Epithelial cell of esophagus (primary cell): ENCODE measurements at regions not wholly inside any gene's neighbourhood (a gene's known extent, or its start where the extent isn't known, plus 50 kb on each side); places are given as distances from the start of the nearest gene placed in this dataset.

Source experiments
- DNase-seq: peaks from one replicate; pipeline ENCODE4 v3.0.0; 2010; ENCODE audit warnings: low read depth
- H3K4me3 ChIP-seq: 2 replicates; pipeline ENCODE4 v1.5.1; 2011; ENCODE audit warnings: mild to moderate bottlenecking, low read length, control low read depth
- TF ChIP-seq, protein P1 (sequence below): IDR thresholded peaks from 2 replicates; pipeline ENCODE4 v1.5.1; 2011; ENCODE audit warnings: low read depth, mild to moderate bottlenecking, low read length, control low read depth, inconsistent platforms; ENCODE audit not compliant: insufficient read depth; ENCODE audit errors: missing control alignments

DNA sequence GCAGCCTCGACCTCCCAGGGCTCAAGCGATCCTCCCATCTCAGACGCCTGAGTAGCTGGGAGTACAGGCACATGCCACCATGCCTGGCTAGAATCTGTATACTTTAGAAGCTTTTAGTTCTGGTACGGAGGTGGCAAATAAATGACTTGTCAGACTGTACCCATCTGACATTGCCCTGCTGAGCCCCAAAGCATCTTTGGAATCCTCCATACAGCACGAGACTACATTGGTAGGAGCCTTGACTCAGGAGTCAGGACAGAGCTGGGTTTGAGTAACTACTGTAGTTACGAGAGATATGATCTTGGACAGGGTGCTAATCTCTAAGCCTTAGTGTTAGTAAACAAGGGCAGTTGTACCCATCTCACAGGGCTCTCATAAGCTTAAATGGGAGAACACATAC is 67.8 kb upstream of the NPHP3 start:
- H3K4me3 ChIP-seq: no peak overlapping the region
- no peak for DNase-seq
- TF ChIP-seq, protein P1, sequence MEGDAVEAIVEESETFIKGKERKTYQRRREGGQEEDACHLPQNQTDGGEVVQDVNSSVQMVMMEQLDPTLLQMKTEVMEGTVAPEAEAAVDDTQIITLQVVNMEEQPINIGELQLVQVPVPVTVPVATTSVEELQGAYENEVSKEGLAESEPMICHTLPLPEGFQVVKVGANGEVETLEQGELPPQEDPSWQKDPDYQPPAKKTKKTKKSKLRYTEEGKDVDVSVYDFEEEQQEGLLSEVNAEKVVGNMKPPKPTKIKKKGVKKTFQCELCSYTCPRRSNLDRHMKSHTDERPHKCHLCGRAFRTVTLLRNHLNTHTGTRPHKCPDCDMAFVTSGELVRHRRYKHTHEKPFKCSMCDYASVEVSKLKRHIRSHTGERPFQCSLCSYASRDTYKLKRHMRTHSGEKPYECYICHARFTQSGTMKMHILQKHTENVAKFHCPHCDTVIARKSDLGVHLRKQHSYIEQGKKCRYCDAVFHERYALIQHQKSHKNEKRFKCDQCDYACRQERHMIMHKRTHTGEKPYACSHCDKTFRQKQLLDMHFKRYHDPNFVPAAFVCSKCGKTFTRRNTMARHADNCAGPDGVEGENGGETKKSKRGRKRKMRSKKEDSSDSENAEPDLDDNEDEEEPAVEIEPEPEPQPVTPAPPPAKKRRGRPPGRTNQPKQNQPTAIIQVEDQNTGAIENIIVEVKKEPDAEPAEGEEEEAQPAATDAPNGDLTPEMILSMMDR: no peak

DNA sequence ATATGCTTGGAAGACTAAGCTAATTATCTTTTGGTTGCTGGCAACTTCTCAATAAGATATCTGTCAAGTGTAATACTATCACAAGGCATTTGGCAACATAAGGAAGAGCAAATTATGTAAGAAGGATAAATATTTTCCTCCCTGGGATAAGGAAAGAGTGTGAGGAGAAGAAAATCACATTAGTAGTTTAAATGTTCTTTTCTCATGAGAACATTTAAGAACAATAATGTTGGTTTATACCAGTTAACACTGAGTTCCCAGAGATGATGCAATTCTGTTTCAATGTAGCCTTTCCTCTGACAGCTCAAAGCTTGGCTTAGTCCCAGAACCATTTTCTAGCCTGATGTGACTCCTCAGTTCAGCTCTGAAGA is 66.1 kb upstream of the NPHP3 start:
- no peak overlapping the region for H3K4me3 ChIP-seq
- TF ChIP-seq, protein P1: no peak
- peak; percentile 49 for DNase-seq

DNA sequence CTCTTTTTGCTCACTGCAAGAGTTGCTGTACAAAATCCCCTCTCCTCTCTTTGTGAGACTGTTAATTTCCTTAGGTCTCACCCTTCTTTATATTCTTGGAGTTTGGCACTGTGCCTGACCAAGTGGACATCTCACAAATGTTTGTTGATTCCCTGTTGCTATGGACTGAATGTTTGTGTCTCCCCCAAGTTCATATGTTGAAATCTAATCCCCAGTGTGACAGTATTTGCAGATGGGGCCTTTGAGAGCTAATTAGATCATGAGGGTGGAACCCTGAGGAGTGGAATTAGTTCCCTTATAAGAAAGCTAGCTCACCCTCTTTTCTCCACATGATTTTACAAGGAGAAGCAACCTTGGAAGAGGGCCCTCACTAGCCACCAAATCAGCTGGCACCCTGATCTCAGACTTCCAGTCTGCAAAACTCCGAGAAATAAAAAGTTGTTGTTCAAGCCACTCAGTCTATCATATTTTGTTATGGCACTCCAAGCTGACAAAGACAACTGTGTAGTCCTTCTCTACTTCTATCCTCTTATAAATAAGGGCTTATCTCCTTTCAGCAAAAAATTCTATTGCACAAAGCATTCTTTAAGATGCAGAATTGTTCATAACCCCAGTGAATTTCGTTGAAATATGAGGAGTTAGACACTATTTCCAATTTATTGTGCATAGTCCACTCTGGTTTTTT is 65.5 kb upstream of the NPHP3 start:
- TF ChIP-seq, protein P1: no peak
- DNase-seq: no peak

DNA sequence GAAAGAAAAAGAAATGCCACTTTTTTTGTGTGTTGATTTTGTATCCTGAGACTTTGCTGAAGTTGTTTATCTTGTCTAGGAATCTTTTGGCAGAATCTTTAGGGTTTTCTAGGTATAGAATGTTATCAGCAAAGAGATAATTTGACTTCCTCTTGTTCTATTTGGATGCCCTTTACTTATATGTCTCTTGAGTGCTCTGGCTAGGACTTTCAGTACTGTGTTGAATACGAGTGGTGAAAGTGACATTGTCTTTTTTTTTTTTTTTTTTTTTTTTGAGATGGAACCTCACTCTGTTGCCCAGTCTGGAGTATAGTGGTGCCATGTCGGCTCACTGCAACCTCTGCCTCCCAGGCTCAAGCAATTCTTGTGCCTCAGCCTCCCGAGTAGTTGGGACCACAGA is 64.7 kb upstream of the NPHP3 start:
- no peak overlapping the region for H3K4me3 ChIP-seq
- TF ChIP-seq, protein P1: no peak
- no peak for DNase-seq

More for the DNA sequence above, 65.5 kb upstream of the NPHP3 start:
- H3K4me3 ChIP-seq: no peak overlapping the region

DNA sequence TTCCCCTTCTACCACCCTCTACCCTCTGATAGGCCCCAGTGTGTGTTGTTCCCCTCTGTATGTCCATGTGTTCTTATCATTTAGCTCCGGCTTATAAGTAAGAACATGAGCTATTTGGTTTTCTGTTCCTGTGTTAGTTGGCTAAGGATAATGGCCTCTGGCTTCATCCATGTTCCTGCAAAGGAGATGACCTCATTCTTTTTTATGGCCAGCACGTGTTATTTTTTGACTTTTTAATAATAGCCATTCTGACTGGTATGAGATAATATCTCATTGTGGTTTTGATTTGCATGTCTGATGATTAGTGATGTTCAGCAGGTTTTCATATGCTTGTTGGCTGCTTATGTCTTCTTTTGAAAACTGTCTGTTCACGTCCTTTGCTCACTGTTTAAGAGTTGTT is 63.1 kb upstream of the NPHP3 start:
- no peak overlapping the region for H3K4me3 ChIP-seq
- no peak for DNase-seq
- TF ChIP-seq, protein P1: no peak

DNA sequence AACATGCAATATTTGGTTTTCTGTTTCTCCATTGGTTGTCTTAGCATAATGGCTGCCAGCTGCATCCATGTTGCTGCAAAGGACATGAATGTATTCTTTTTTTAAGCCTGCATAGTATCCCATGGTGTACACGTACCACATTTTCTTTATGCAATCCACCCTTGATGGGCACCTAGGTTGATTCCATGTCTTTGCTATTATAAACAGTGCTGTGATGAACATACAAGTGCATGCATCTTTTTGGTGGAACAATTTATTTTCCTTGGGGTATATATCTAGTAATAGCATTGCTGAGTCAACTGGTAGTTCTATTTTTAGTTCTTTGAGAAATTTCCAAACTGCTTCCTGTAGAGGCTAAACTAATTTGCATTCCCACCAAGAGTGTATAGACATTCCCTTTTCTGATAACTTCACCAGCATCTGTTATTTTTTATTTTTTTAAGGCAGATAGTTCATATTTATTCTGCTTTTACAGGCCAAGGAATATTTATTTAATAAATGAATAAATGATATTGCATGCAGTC is 62.4 kb upstream of the NPHP3 start:
- TF ChIP-seq, protein P1: no peak
- no peak overlapping the region for H3K4me3 ChIP-seq
- no peak for DNase-seq

DNA sequence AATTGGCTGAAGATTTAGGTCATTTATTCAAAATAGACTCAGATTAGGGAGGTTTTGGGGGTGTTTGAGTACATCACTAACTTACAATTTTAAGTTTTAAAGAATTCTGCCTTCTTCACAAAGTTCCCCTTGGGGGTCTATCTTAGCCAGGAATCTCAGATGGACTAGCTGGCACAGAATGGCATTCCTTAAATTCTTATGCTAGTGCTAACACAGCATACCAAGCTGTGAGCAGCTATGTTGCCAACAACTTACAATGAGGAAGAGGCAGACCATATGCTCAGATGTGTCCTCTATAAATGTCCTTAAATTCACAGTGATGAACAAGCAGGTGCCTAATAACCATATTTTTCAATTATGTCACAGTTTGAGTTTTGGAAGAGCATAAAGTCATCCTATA is 60.9 kb upstream of the NPHP3 start:
- DNase-seq: no peak
- TF ChIP-seq, protein P1: no peak
- no peak overlapping the region for H3K4me3 ChIP-seq
